ENCODE measurements at regions not wholly inside any gene's neighbourhood (a gene's known extent, or its start where the extent isn't known, plus 50 kb on each side); places are given as distances from the start of the nearest gene placed in this dataset.

GRCh38 chr4:3826247-3827172 lies 60.3 kb downstream of the ADRA2C start:
- no peaks in the 10 kb centered on the region for H3K9me3 ChIP-seq (ENCODE audit: control insufficient read depth, low read length)

DNA sequence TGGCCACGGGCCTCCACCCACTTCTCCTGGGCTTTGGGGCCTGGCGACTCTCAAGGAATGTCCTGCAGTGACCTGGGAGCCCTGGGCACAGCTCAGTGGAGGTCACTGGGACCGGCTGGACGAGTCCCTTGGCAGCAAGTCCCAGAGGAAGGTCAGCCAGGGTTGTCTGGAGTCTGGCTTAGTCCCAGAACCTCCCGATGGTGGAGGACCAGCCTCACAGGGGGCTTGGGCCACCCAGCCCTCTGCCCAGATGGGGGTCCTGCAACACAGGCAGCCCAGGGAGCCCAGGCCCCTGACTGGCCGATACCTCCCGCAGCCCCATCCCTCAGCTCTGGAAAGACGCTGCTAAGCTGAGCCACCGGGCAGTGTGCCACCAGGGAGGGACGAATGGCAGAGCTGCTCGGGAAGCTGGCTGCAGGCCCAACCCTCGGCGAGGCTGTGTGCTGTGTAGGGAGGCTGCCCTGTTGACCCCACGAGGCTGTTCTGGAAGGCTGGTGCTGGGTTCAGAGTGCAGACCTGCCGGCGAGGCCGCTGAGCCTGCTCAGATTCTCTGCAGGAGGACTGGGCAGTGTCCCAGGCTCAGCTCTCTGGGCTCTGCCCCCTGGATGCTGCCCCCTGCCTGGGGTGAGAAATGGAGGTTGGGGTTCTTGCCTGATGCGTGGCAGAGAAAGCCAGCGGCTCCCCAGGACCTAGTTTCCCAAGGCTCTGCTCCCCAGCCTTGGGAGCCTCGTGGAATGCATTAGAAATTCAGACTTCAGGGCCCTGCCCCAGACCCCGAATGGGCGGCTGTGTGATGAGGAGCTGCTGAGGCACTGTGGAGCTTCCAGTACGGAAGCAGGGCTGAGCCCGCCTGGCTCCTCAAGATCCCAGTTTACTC lies 61.7 kb downstream of the ADRA2C start:
- Histone ChIP-seq H3K4me3 (ENCODE audit: extremely low read depth, insufficient read depth, low read length, poor library complexity, severe bottlenecking) (no peak overlapping the region), H3K27ac (ENCODE audit: low read depth, low read length, severe bottlenecking) (no peak overlapping the region)
- 83 to 87% methylated on average over 21 to 24 of the region's 24 CpGs for WGBS, 2 experiments (ENCODE audit: insufficient coverage in 2 of 2)

More at GRCh38 chr4:3826247-3827172, 60.3 kb downstream of the ADRA2C start:
- no peak overlapping the region for H3K4me3 ChIP-seq (ENCODE audit: extremely low read depth, insufficient read depth, low read length, poor library complexity, severe bottlenecking)
- peaks cover 11% of the 10 kb centered on the region for H3K4me1 ChIP-seq (ENCODE audit: control insufficient read depth, insufficient read depth, low read length, poor library complexity, severe bottlenecking)
- no peaks in the 10 kb centered on the region for H3K36me3 ChIP-seq (ENCODE audit: control insufficient read depth, insufficient read depth, low read length)
- 78 to 88% methylated on average over 27 to 29 of the region's 33 CpGs for WGBS, 2 experiments (ENCODE audit: insufficient coverage in 2 of 2)
- H3K27ac ChIP-seq (ENCODE audit: low read depth, low read length, severe bottlenecking) = no peak overlapping the region

GRCh38 chr4:3828546-3828945 lies 62.4 kb downstream of the ADRA2C start:
- no peaks in the 10 kb centered on the region for H3K36me3 ChIP-seq (ENCODE audit: control insufficient read depth, insufficient read depth, low read length)
- H3K9me3 ChIP-seq (ENCODE audit: control insufficient read depth, low read length) = no peaks in the 10 kb centered on the region
- peaks cover 5% of the 10 kb centered on the region for H3K4me1 ChIP-seq (ENCODE audit: control insufficient read depth, insufficient read depth, low read length, poor library complexity, severe bottlenecking)
- no peak overlapping the region for H3K27ac ChIP-seq (ENCODE audit: low read depth, low read length, severe bottlenecking)
- H3K4me3 ChIP-seq (ENCODE audit: extremely low read depth, insufficient read depth, low read length, poor library complexity, severe bottlenecking) = no peak overlapping the region
- WGBS, 2 experiments (ENCODE audit: insufficient coverage in 2 of 2) = 93% methylated on average over 7 to 9 of the region's 9 CpGs

More for the DNA sequence above, 61.7 kb downstream of the ADRA2C start:
- H3K9me3 ChIP-seq (ENCODE audit: control insufficient read depth, low read length) = no peaks in the 10 kb centered on the region
- no peaks in the 10 kb centered on the region for H3K36me3 ChIP-seq (ENCODE audit: control insufficient read depth, insufficient read depth, low read length)
- H3K4me1 ChIP-seq (ENCODE audit: control insufficient read depth, insufficient read depth, low read length, poor library complexity, severe bottlenecking) = peaks cover 5% of the 10 kb centered on the region

DNA sequence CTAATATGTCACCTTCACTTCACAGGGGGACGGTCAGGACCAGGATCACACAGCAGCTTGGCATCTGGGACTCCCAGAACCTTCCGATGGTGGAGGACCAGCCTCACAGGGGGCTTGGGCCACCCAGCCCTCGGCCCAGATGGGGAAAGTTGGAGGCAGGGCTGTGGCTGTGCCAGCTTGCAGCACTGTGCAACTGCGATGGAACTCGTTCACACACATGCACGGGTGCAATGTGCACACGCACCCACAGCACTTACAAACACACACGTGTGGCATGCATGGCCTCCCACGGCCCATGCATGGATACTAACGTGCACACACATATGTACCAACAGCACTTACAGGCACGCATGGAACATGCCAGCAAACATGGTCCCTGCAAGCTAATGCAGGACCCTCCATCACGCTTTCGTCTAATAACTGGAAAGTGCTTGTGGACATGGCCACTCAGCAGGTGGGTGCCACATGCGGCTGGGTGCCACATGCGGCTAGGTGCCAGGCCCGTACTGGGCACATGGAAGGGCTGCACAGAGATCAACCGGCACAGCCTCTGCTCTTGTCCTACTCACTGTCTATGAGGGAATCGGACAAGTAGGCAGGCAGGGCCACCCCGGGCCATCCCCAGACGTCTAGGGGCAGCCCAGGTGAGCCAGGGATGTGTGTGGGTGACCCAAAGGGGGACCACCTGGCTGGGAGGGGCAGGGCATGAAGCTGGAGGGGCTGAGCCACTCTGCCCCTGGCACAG lies 63.2 kb downstream of the ADRA2C start:
- Histone ChIP-seq H3K9me3 (ENCODE audit: control insufficient read depth, low read length) (no peaks in the 10 kb centered on the region), H3K27ac (ENCODE audit: low read depth, low read length, severe bottlenecking) (no peak overlapping the region), H3K4me1 (ENCODE audit: control insufficient read depth, insufficient read depth, low read length, poor library complexity, severe bottlenecking) (peaks cover 2% of the 10 kb centered on the region), H3K4me3 (ENCODE audit: extremely low read depth, insufficient read depth, low read length, poor library complexity, severe bottlenecking) (no peak overlapping the region), H3K36me3 (ENCODE audit: control insufficient read depth, insufficient read depth, low read length) (no peaks in the 10 kb centered on the region)
- 82 to 90% methylated on average over 18 to 20 of the region's 20 CpGs for WGBS, 2 experiments (ENCODE audit: insufficient coverage in 2 of 2)

- H3K4me3 ChIP-seq (ENCODE audit: extremely low read depth, insufficient read depth, low read length, poor library complexity, severe bottlenecking) = no peak overlapping the region
- no peaks in the 10 kb centered on the region for H3K9me3 ChIP-seq (ENCODE audit: control insufficient read depth, low read length)
- H3K4me1 ChIP-seq (ENCODE audit: control insufficient read depth, insufficient read depth, low read length, poor library complexity, severe bottlenecking) = peaks cover 2% of the 10 kb centered on the region
- WGBS, 2 experiments (ENCODE audit: insufficient coverage in 2 of 2) = 50 to 54% methylated on average over 15 to 18 of the region's 19 CpGs
- no peaks in the 10 kb centered on the region for H3K36me3 ChIP-seq (ENCODE audit: control insufficient read depth, insufficient read depth, low read length)
- no peak overlapping the region for H3K27ac ChIP-seq (ENCODE audit: low read depth, low read length, severe bottlenecking)
Measured at GRCh38 chr4:3829956-3830773, 64.0 kb downstream of the ADRA2C start.

DNA sequence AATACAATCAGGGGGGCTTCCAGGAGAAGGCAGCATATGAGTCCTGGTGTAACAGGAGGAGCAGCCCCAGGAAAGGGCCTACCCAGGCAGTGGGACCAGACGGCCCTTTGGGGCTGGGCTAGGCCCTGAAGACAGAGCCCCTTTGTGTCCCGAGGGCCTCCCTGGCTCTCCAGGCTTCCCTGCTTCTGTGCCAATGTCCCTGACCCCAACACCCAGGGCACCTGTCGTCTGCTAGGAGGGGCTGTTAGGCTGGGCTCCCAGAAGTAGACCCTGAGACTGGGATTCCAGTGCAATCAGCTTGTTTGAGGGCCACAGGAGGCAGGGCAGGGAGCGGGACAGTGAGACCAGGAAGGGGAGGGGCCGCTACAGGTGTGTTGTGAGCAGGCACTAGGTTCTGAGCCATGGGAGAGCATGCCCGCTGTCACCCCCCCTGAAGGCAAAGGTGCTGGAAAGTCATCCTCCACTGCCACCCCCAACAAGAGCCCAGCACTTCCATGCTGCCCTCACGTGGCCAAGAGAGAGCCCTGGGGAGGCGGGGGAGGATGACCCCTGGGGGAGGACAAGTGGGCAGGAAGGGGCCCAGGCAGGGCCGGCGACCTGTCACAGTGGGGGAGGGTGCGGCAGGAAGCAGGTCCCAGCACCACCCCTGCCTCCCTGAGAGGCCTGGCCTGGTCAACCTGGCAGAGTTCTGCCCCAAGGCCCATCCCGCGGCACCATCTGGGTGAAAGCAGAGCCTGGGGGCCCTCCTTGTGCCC lies 64.8 kb downstream of the ADRA2C start:
- no peaks in the 10 kb centered on the region for H3K36me3 ChIP-seq (ENCODE audit: control insufficient read depth, insufficient read depth, low read length)
- no peak overlapping the region for H3K4me3 ChIP-seq (ENCODE audit: extremely low read depth, insufficient read depth, low read length, poor library complexity, severe bottlenecking)
- no peak overlapping the region for H3K27ac ChIP-seq (ENCODE audit: low read depth, low read length, severe bottlenecking)
- peaks cover 2% of the 10 kb centered on the region for H3K4me1 ChIP-seq (ENCODE audit: control insufficient read depth, insufficient read depth, low read length, poor library complexity, severe bottlenecking)
- no peaks in the 10 kb centered on the region for H3K9me3 ChIP-seq (ENCODE audit: control insufficient read depth, low read length)
- WGBS, 2 experiments (ENCODE audit: insufficient coverage in 2 of 2) = 65 to 69% methylated on average over 10 to 11 of the region's 13 CpGs

DNA sequence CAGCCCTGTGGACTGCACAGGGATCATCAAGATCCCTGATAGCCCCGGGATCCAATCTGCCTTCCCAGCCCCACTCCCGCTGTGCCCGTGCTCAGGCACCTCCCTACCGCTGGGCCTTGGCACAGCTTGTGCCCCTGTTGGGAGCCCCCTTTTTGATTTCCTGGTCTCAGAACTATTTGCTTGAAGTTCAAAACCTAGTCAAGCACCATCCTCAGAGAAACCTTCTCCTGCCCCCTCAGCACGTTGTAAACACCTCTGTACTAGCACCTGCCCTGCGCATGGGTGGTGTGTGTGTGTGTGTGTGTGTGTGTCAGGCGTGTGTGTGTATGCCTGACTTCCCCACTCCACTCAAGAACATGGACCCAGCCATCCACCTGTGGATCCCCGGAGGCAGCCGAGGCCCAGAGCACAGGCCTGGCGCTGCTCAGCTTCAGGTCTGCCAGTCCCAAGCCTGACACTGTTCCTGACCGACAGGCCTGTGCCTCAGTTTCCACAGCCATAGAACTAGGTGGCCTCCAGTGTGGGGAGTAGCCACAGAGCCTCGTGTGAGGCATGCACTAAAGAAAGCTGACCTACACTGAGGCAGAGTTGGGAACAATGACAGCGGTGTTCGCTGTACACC lies 65.5 kb downstream of the ADRA2C start:
- 88 to 90% methylated on average over 9 to 11 of the region's 14 CpGs for WGBS, 2 experiments (ENCODE audit: insufficient coverage in 2 of 2)
- Histone ChIP-seq H3K36me3 (ENCODE audit: control insufficient read depth, insufficient read depth, low read length) (no peaks in the 10 kb centered on the region), H3K9me3 (ENCODE audit: control insufficient read depth, low read length) (no peaks in the 10 kb centered on the region), H3K4me1 (ENCODE audit: control insufficient read depth, insufficient read depth, low read length, poor library complexity, severe bottlenecking) (peaks cover 2% of the 10 kb centered on the region), H3K4me3 (ENCODE audit: extremely low read depth, insufficient read depth, low read length, poor library complexity, severe bottlenecking) (no peak overlapping the region), H3K27ac (ENCODE audit: low read depth, low read length, severe bottlenecking) (no peak overlapping the region)

- 89 to 94% methylated on average over 10 to 11 of the region's 12 CpGs for WGBS, 2 experiments (ENCODE audit: insufficient coverage in 2 of 2)
- Histone ChIP-seq H3K9me3 (ENCODE audit: control insufficient read depth, low read length) (peaks cover 5% of the 10 kb centered on the region), H3K4me1 (ENCODE audit: control insufficient read depth, insufficient read depth, low read length, poor library complexity, severe bottlenecking) (peaks cover 2% of the 10 kb centered on the region), H3K27ac (ENCODE audit: low read depth, low read length, severe bottlenecking) (no peak overlapping the region), H3K36me3 (ENCODE audit: control insufficient read depth, insufficient read depth, low read length) (no peaks in the 10 kb centered on the region), H3K4me3 (ENCODE audit: extremely low read depth, insufficient read depth, low read length, poor library complexity, severe bottlenecking) (no peak overlapping the region)
Measured at GRCh38 chr4:3832536-3833220, 66.5 kb downstream of the ADRA2C start.
